HepG2 (cell line): ENCODE measurements at regions not wholly inside any gene's neighbourhood (a gene's known extent, or its start where the extent isn't known, plus 50 kb on each side); places are given as distances from the start of the nearest gene placed in this dataset.

ENCODE experiments used
- ATAC-seq: fragments of 200-7000 bp; cut with Tn5 transposase; 3 replicates; pipeline ENCODE4 v1.9.1; 2020; ENCODE audit warnings: mild to moderate bottlenecking, moderate library complexity
- BruUV-seq: library from RNA; stranded (reverse); fragments of 400-500 nt; replicated peaks from 2 replicates; lab custom pipeline; 2021; lab: Mats Ljungman, UMichigan
- CTCF ChIA-PET: fragments of 300-600 bp; formaldehyde crosslinking; extraction: SDS; loops from one replicate; lab custom pipeline; 2021; ENCODE audit warnings: low total read pairs, inconsistent platforms, low intra/inter-chr PET ratio; lab: Yijun Ruan, JAX
- POLR2A ChIA-PET: fragments of 350-600 bp; sonication (Branson Sonifier 250); formaldehyde crosslinking; loops from one replicate; lab custom pipeline; 2020; ENCODE audit warnings: antibody characterized with exemption, inconsistent platforms; lab: Yijun Ruan, JAX
- DNase-seq: peaks from one replicate; pipeline ENCODE4 v3.0.0-alpha.2; 2015; ENCODE audit warnings: low spot score
- FAIRE-seq: peaks from 3 replicates; lab custom pipeline; 2011; peaks lifted over from hg19 to GRCh38; lab: Jason Lieb, UNC
- H2AFZ ChIP-seq: one replicate; pipeline ENCODE4 v1.6.1; 2011; ENCODE audit warnings: low read length, inconsistent platforms
- H3K27ac ChIP-seq: fragments of 300-600 bp; 3 replicates; pipeline ENCODE4 v1.8.0; 2011; ENCODE audit warnings: mixed run types, mild to moderate bottlenecking, mixed read lengths, low read length, inconsistent platforms; ENCODE audit not compliant: insufficient read depth; ENCODE audit errors: extremely low read length
- H3K27me3 ChIP-seq, 2 experiments: fragments of 200-600 bp in 1 of 2; 2 replicates in 1 of 2; 3 replicates in 1 of 2; pipeline versions ENCODE4 v1.6.0 to v1.8.0; 2011; ENCODE audit warnings: low read length in 2 of 2, mild to moderate bottlenecking in 2 of 2, moderate library complexity in 2 of 2, inconsistent platforms in 1 of 2; ENCODE audit not compliant: insufficient read depth in 2 of 2, control insufficient read depth in 1 of 2
- H3K36me3 ChIP-seq, 2 experiments: fragments of 200-600 bp in 1 of 2; replicated peaks in 1 of 2; 2 replicates in 1 of 2; 3 replicates in 1 of 2; pipeline versions ENCODE4 v1.5.1 to v1.8.0; 2011; ENCODE audit warnings: low read length in 2 of 2, inconsistent platforms in 1 of 2; ENCODE audit not compliant: insufficient read depth in 2 of 2, control insufficient read depth in 1 of 2
- H3K4me1 ChIP-seq: 2 replicates; pipeline ENCODE4 v1.5.1; 2012; ENCODE audit warnings: low read length, inconsistent platforms; ENCODE audit not compliant: insufficient read depth
- H3K4me2 ChIP-seq: 2 replicates; pipeline ENCODE4 v1.6.0; 2011; ENCODE audit warnings: low read depth, low read length, inconsistent platforms
- H3K4me3 ChIP-seq, 3 experiments: fragments of 200-600 bp in 1 of 3; sonication (generic), shearing (Covaris generic) in 1 of 3; replicated peaks in 1 of 3; 2 replicates each; pipeline ENCODE4 v1.5.1; 2011 to 2016; ENCODE audit warnings: low read length in 3 of 3, inconsistent platforms in 2 of 3, low read depth in 2 of 3, mild to moderate bottlenecking in 2 of 3, control low read depth in 1 of 3, mixed read lengths in 1 of 3; ENCODE audit not compliant: insufficient read depth in 1 of 3
- H3K79me2 ChIP-seq: one replicate; pipeline ENCODE4 v1.6.1; 2011; ENCODE audit warnings: low read length, inconsistent platforms; ENCODE audit not compliant: insufficient read depth
- H3K9ac ChIP-seq: 2 replicates; pipeline ENCODE4 v1.6.0; 2011; ENCODE audit warnings: mild to moderate bottlenecking, low read depth, low read length, inconsistent platforms; ENCODE audit not compliant: insufficient read depth
- H3K9me3 ChIP-seq: 2 replicates; pipeline ENCODE4 v1.5.1; 2012; ENCODE audit warnings: mild to moderate bottlenecking, low read length
- H4K20me1 ChIP-seq: 2 replicates; pipeline ENCODE4 v1.6.0; 2011; ENCODE audit warnings: inconsistent platforms, mild to moderate bottlenecking, low read length, moderate library complexity; ENCODE audit not compliant: insufficient read depth
- DPF2 ChIP-seq: sonication (generic); formaldehyde crosslinking; IDR thresholded peaks from 2 replicates; pipeline ENCODE4 v1.4.0; 2020; ENCODE audit warnings: mild to moderate bottlenecking, low read depth, missing genetic modification reagents, borderline replicate concordance
- FLYWCH1 ChIP-seq: sonication (generic); formaldehyde crosslinking; IDR thresholded peaks from 2 replicates; pipeline ENCODE4 v1.8.1; 2023; ENCODE audit warnings: mild to moderate bottlenecking, missing genetic modification reagents
- MIXL1 ChIP-seq: IDR thresholded peaks from 2 replicates; pipeline ENCODE4 v1.6.1; 2016
- NAIF1 ChIP-seq: sonication (generic); formaldehyde crosslinking; IDR thresholded peaks from 2 replicates; pipeline ENCODE4 v1.5.0; 2020; ENCODE audit warnings: mild to moderate bottlenecking, missing genetic modification reagents, borderline replicate concordance
- NR2F1 ChIP-seq, 2 experiments: fragments of 450-650 bp in 1 of 2; formaldehyde crosslinking in 1 of 2; IDR thresholded peaks; 2 replicates each; pipeline versions ENCODE4 v1.5.0 to v1.6.1; 2016 to 2020; ENCODE audit warnings: mild to moderate bottlenecking in 1 of 2, missing compliant biosample characterization in 1 of 2, missing genetic modification reagents in 1 of 2, moderate library complexity in 1 of 2
- ONECUT2 ChIP-seq: sonication (generic); formaldehyde crosslinking; IDR thresholded peaks from 2 replicates; pipeline ENCODE4 v1.4.0; 2020; ENCODE audit warnings: missing genetic modification reagents
- PITX1 ChIP-seq: sonication (generic); formaldehyde crosslinking; IDR thresholded peaks from 2 replicates; pipeline ENCODE4 v1.5.1; 2020; ENCODE audit warnings: mild to moderate bottlenecking, missing genetic modification reagents
- PLSCR1 ChIP-seq: sonication (generic); formaldehyde crosslinking; IDR thresholded peaks from 2 replicates; pipeline ENCODE4 v1.5.0; 2020; ENCODE audit warnings: missing genetic modification reagents, mild to moderate bottlenecking, borderline replicate concordance
- TERF1 ChIP-seq: sonication (generic); formaldehyde crosslinking; IDR thresholded peaks from 2 replicates; pipeline ENCODE4 v1.8.0; 2022; ENCODE audit warnings: mild to moderate bottlenecking, missing genetic modification reagents, moderate library complexity
- U2AF2 ChIP-seq: fragments of 200-400 bp; formaldehyde crosslinking; IDR thresholded peaks from 2 replicates; pipeline ENCODE4 v1.6.1; 2017; ENCODE audit warnings: low read depth, mild to moderate bottlenecking, low read length
- ZIK1 ChIP-seq: sonication (generic); formaldehyde crosslinking; IDR thresholded peaks from 2 replicates; pipeline ENCODE4 v1.5.0; 2020; ENCODE audit warnings: mild to moderate bottlenecking, low read depth, missing genetic modification reagents, borderline replicate concordance
- ZMYM4 ChIP-seq: sonication (generic); formaldehyde crosslinking; IDR thresholded peaks from 2 replicates; pipeline ENCODE4 v1.8.1; 2023; ENCODE audit warnings: mild to moderate bottlenecking, missing genetic modification reagents
- ZNF775 ChIP-seq: sonication (generic); formaldehyde crosslinking; IDR thresholded peaks from 2 replicates; pipeline ENCODE4 v1.4.0; 2020; ENCODE audit warnings: missing genetic modification reagents, mild to moderate bottlenecking, moderate library complexity, borderline replicate concordance
- ZSCAN12 ChIP-seq: sonication (generic); formaldehyde crosslinking; IDR thresholded peaks from 2 replicates; pipeline ENCODE4 v1.9.0; 2021; ENCODE audit warnings: mild to moderate bottlenecking, missing genetic modification reagents
- ZSCAN9 ChIP-seq: IDR thresholded peaks from 2 replicates; pipeline ENCODE4 v1.6.1; 2016; ENCODE audit warnings: borderline replicate concordance
- WGBS: methylation state at CpG from one replicate; pipeline ENCODE4 v1.1.6; 2017; ENCODE audit warnings: low lambda C conversion rate; 5-methylcytosine and 5-hydroxymethylcytosine counted together
- in situ Hi-C: cut with HindIII; loops from 2 replicates; pipeline ENCODE4 v1.10.0; 2017; ENCODE audit warnings: low pct_unique_long_range_greater_than_20kb; ENCODE audit not compliant: extremely low pct_ligation_motif_present
- intact Hi-C: fragments of 100-400 bp; cut with micrococcal nuclease; formaldehyde crosslinking; loops from one replicate; pipeline ENCODE4 v1.10.0; 2022; ENCODE audit not compliant: unreplicated experiment
- TF ChIP-seq, protein P1 (sequence below): sonication (generic); formaldehyde crosslinking; IDR thresholded peaks from 2 replicates; pipeline ENCODE4 v1.4.0; 2020; ENCODE audit warnings: low read depth, mild to moderate bottlenecking, missing genetic modification reagents

- TF ChIP-seq MIXL1 (CRISPR knock-in tag) (0 out of 2 replicates have a peak, but pooled peaks have one; percentile 26), NAIF1 (no peak), NR2F1 (CRISPR knock-in tag; IDR thresholded peaks at IDR 0.05) (0 out of 4 replicates have a peak, but pooled peaks of 1 of the 2 experiments have one; percentile 23), ZMYM4 (CRISPR knock-in tag) (peak; percentile 55), ONECUT2 (CRISPR knock-in tag) (peak; percentile 86), DPF2 (CRISPR knock-in tag) (no peak)
Observed at GRCh38 chr18:42159146-42159545, 204.1 kb downstream of the PIK3C3 start (continued).

DNA sequence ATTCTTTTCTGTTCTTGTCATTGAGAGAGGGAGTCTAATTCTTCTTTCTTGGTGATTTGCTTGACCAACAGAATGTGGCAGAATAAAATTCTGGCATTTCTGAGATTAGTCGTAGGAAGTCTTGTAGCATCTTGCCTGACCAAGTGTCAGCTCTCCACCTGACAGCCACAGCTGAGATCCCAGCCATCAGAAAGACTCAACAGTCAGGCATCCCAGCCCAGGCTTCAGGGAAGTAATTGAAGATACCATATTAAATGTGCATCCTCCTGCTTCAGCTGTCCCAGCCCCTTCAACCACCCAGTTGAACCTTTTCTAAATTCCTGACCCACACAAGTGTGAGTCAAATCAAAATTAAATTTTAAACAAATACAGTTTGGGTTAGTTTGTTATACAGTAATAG is 208.3 kb downstream of the PIK3C3 start:
- H3K79me2 ChIP-seq = no peaks in the 10 kb centered on the region
- peaks cover 10% of the 10 kb centered on the region; the same call in 1 of the 2 replicates for H3K9me3 ChIP-seq
- H3K27ac ChIP-seq = no peak overlapping the region
- BruUV-seq = no TSS peak
- no peaks in the 10 kb centered on the region for H4K20me1 ChIP-seq
- H3K4me3 ChIP-seq = no peak overlapping the region
- FAIRE-seq (no peak), ATAC-seq (no peak), DNase-seq (no peak)
- TF ChIP-seq FLYWCH1 (no peak), TERF1 (CRISPR knock-in tag) (no peak), U2AF2 (no peak), ZNF775 (CRISPR knock-in tag) (no peak), ZIK1 (no peak), ZSCAN9 (CRISPR knock-in tag) (no peak), PITX1 (no peak), ZSCAN12 (CRISPR knock-in tag) (no peak), PLSCR1 (no peak)
- TF ChIP-seq, protein P1, sequence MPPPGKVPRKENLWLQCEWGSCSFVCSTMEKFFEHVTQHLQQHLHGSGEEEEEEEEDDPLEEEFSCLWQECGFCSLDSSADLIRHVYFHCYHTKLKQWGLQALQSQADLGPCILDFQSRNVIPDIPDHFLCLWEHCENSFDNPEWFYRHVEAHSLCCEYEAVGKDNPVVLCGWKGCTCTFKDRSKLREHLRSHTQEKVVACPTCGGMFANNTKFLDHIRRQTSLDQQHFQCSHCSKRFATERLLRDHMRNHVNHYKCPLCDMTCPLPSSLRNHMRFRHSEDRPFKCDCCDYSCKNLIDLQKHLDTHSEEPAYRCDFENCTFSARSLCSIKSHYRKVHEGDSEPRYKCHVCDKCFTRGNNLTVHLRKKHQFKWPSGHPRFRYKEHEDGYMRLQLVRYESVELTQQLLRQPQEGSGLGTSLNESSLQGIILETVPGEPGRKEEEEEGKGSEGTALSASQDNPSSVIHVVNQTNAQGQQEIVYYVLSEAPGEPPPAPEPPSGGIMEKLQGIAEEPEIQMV (CRISPR knock-in tag) = no peak
- H3K27me3 ChIP-seq = no peaks in the 10 kb centered on the region
- H3K36me3 ChIP-seq = no peaks in the 10 kb centered on the region
- H3K9ac ChIP-seq = no peak overlapping the region
- POLR2A ChIA-PET = interaction anchor here (0.6 kb wide), 1 partner anchor 66 kb away, joined by 3 read pairs; no protein-coding TSS in a partner anchor
- intact Hi-C loops = no loop called here
- in situ Hi-C loops = no loop called here
- 75% methylated on average over 1 of the region's 1 CpG for WGBS
- peaks cover 50% of the 10 kb centered on the region for H3K4me1 ChIP-seq
- CTCF ChIA-PET = no interaction called here
- no peak overlapping the region for H3K4me2 ChIP-seq
- no peak overlapping the region for H2AFZ ChIP-seq
